ENCODE measurements at regions not wholly inside any gene's neighbourhood (a gene's known extent, or its start where the extent isn't known, plus 50 kb on each side); places are given as distances from the start of the nearest gene placed in this dataset.
"Not testable (repeated sequence)": the region's sequence is repeated elsewhere in the genome, so short reads cannot be mapped to it uniquely, and the experiment has no call there.

DNA sequence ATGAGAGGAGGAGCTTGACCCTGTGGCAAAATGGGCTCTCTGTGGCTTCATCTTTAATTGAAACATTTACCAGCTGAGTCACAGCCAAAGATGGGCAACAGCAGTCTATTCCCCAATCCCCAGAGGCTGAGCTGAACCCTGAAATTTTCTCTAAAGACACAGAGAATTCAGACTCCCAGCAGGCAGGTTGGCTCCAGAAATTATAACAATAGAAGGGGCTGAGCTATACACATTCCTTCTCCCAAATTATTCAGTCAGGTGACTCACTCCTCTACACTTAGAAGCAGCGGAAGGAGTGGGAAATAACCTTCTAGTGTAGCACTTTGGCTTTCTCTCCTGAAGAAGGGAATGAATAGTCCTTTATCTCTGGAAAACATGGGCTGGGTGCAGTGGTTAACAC is 264.3 kb upstream of the ARHGEF26 start:
- DNase-seq, result no peak

- no peak for DNase-seq
These were observed 256.4 kb upstream of the ARHGEF26 start for GRCh38 chr3:153864793-153865192.

DNA sequence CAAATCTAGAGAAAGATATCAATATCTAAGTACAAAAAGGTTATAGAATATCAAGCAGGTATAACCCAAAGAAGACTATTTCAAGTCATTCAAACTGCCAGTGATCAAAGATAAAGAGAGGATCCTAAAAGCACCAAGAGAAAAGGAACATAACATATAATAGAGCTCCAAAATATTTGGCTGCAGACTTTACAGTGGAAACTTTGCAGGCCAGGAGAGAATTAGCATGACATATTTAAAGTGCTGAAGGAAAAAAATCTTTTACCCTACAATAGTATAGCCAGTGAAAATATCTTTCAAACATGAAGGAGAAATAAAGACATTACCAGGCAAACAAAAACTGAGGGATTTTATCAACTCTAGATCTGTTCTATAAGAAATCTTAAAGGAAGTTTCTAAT is 254.3 kb upstream of the ARHGEF26 start:
- DNase-seq, result no peak

- not testable (repeated sequence) for DNase-seq
These were observed 246.8 kb upstream of the ARHGEF26 start for GRCh38 chr3:153874348-153874747.

- DNase-seq, result no peak
These were observed 240.7 kb upstream of the ARHGEF26 start for GRCh38 chr3:153880493-153880892.

GRCh38 chr3:153881201-153881600 is 240.0 kb upstream of the ARHGEF26 start:
- DNase-seq, result no peak

GRCh38 chr3:153885359-153885758 is 235.8 kb upstream of the ARHGEF26 start:
- no peak for DNase-seq

GRCh38 chr3:153889905-153890334 is 231.3 kb upstream of the ARHGEF26 start:
- no peak for DNase-seq

DNA sequence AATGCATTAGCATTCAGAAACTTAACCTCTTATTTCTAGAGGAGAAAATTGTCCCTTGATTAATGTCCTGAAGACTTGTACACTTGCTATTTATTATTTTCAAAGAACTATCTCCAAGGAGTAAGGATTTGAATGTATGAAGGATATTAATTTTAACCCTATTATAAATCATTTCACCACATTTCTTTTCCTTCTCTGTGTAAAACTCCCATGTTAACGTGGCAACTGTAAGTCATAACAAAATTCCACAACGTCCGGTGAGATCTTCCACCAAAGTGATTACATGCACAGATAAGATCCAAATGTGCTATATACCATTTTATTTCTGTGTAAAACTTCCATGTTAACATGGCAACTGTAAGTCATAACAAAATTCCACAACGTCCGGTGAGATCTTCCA is 229.1 kb upstream of the ARHGEF26 start:
- no peak for DNase-seq

DNA sequence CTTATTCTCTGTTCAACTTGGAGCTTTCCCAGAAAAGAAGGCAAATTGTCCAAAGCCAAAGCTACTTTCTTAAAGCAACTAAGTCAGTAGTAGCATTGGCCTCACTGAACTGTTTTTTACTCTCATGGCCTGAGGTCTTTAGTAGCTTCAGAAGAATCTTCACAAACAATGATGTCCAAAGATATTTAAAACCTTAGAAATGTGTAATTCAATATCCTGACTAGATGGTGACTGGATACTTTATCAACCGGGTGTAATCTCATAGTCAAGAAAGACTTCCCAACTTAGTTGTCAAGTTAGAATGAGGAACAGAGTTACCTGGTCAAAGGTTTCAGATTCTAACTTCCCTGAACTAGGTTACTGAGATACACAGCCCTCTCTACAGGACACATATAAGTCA is 226.3 kb upstream of the ARHGEF26 start:
- DNase-seq, result no peak

DNA sequence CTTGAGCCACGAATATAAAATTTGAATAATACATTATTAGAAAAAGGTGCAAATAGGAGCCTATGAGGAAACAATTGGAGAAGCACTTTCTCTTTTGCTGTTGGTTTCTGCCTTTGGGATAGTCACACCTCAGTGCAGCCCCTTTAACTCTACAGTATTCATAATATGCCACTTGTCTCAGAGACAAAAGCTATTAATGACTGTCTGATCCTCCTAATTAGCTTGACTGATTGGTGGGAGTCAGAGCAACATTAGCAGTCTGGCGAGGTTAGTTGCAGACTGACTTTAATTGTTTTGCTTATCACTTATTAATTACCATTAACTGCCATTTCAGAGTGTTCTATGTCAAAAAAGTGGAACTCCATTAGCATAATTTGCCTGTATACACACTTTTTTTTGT is 225.0 kb upstream of the ARHGEF26 start:
- DNase-seq, result no peak

DNA sequence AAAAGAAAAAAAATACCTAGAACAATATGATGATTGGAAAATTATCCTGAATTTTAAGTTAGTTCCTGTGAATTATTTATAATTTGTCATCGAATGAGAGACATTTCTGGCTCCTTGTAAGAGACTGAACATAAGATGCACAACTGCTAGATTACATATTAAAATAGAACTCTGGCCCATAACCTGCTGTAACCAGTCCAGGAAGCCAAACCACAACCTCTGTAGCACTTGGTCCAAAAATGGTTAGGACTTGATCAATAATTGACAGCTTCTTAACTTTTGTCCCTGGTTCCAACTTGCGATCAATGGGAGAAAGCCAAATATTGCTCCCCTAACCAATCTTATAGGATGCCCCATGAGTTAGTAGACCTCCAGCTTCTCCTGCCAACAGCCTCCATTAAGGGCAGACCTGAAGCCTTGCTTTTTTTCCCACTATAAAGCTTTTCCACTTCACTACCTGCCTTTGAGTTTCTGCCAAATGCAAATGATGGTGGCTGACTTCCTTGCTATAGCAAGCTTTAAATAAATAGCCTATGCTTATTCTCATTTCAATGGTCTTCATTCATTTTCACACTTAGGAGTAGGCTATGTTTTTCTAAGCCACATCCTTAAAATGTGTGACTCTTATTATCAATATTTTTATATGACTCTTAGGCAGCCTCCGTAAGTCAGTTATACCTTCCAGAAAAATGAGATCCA is 224.0 kb upstream of the ARHGEF26 start:
- DNase-seq, result no peak

GRCh38 chr3:153897842-153898241 is 223.3 kb upstream of the ARHGEF26 start:
- DNase-seq, result no peak

GRCh38 chr3:153901152-153901551 is 220.0 kb upstream of the ARHGEF26 start:
- DNase-seq, result no peak

- DNase-seq, result no peak
These were observed 219.2 kb upstream of the ARHGEF26 start for GRCh38 chr3:153901991-153902390.

GRCh38 chr3:153903430-153903829 is 217.8 kb upstream of the ARHGEF26 start:
- DNase-seq, result no peak

DNA sequence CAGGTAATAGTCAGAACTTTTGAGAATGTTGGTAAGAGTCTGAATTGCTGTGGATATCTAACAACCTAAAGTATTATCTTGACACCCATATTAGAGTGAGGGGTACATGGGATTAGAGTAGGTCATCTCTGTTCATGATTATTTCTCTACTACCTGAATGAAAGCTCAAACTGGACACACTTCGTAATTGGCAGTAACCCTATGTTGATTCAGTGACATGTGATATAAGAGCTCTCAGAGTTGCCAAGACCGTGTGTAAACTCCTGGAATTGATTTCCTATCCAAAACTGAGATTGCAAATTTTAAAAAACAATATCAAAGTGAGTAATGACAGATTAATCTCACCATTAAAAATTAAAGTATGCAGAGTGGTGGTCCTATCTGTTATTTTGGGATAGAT is 214.8 kb upstream of the ARHGEF26 start:
- DNase-seq, result no peak

DNA sequence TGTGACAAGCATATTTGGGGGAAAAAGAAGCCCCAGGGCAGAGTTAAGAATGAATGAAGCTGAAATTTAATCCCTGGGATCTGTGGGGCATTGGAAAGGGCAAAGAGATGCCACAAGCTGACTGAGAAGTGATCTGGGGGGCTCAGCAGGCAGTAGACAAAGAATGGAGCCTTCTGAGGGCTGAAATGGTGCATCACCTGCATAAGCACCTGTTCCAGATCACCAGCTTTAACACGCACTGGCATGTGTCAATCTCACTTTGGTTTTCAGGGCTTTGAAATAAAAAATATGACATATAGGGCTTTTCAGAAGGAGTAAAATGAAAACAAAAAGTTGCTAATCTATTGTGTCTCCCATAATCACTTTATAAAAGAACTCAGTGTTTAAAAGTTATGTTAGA is 210.8 kb upstream of the ARHGEF26 start:
- DNase-seq, result no peak

DNA sequence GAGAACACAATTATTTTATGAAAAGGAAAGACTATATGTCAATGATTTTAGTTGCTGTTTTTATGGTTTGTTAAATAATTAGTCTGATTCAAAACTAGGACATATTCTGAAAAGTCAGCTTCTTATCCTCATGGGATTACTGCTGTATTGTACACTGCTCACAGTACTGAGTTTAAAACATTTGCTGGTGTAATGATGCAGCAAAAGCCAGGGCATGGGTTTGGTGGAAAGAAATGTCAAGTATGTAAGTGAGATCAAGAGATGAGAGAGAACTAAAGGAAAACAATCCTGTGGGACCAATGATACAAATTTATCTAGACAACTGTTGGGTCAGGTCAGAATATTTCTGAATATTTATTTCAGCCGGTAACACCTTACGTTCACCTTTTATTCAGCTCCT is 210.1 kb upstream of the ARHGEF26 start:
- no peak for DNase-seq

DNA sequence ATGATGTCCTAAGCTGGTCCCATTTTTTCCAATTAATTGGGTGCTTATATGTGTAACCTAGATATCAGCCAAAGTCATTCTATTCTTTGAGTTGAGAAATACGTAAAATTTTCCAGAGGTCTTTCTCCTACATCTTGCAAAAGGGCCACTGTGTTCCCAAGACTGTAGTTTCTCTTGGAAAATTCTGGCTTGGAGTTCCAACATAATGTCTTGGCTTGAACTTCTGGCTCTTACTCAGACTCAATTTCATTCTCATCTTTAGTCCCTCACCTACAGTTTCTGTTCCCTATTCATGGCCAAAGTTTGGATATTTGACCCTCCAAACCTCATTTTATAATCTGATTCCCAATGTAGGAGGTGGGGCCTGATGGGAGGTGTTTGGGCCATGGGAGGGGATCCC is 201.4 kb upstream of the ARHGEF26 start:
- no peak for DNase-seq

DNA sequence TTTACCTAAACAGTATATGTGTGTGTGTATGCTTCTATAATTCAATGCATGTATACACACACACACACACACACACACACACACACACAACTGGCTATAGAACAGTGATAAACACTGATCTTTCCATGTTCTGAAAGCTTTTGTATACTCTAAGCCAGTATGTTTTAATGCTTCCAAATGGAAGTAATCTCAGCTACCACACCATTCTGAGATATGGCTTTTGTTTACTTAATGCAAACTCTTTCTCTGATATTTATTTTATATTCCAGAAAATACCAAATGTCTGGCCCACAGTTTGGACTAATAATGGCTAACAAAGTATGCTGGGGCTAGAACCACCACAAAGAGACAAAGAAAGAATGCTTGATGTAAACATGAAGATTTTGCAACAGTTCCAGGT is 199.4 kb upstream of the ARHGEF26 start:
- no peak for DNase-seq

DNA sequence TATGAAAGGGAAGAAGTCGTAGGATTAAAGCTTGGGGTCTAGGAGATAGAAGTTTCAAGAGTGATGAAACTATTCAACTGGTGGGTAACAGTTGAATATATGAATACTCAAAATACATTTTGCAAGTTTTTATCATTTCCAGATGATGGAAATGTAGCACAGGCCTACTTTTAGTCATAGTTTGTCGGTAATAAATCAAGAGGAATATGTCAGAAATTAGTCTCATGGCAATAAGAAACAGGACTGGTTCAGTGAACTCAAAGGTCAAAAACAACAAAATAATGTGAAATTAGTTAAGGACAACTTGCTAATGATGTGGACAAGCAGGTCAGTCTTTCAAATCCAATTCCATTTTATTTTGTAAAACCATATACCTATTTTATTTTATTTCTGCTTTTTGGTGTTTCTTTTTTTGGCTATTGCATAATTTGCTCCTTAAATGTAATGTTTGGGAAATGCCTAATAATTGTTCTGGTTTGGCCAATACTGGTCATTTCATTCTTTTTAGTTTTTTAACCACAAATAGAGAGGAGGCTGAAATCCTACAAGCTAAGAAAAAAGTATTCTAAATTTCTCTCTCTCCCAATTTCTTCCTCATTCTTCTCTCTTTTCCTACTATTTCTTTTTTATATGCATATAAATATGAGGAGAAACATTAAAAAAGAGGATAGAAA is 195.2 kb upstream of the ARHGEF26 start:
- no peak for DNase-seq

DNA sequence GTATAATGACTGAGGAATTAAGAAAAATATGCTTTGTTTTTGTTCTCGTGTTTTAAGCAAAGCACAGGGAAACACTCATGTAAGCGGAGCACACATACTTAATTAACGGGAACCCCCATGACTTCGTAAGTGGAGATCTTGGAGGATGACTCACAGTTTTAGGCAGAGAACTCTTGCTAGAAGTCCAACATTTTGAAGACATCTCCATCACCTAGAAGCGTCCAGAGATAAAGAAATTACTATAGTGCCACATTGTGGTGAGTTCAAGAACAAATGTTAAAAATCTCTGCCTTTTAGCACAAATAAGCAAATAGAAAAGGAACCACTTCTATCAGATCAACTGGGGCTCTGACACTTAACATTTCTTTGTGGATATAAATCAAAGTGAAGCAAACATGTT is 194.1 kb upstream of the ARHGEF26 start:
- no peak for DNase-seq

- no peak for DNase-seq
These were observed 192.3 kb upstream of the ARHGEF26 start for GRCh38 chr3:153928851-153929250.

DNA sequence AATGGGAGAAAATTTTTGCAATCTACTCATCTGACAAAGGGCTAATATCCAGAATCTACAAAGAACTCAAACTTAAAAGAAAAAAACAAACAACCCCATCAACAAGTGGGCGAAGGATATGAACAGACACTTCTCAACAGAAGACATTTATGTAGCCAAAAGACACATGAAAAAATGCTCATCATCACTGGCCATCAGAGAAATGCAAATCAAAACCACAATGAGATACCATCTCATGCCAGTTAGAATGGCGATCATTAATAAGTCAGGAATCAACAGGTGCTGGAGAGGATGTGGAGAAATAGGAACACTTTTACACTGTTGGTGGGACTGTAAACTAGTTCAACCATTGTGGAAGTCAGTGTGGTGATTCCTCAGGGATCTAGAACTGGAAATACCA is 187.7 kb upstream of the ARHGEF26 start:
- not testable (repeated sequence) for DNase-seq

All from KG1 (cell line).